ENCODE measurements at regions not wholly inside any gene's neighbourhood (a gene's known extent, or its start where the extent isn't known, plus 50 kb on each side); places are given as distances from the start of the nearest gene placed in this dataset.
"Not testable (repeated sequence)": the region's sequence is repeated elsewhere in the genome, so short reads cannot be mapped to it uniquely, and the experiment has no call there.

- in situ Hi-C loops (cut with HindIII; ENCODE audit: low sequenced_read_pairs) = no loop called here
Observed at GRCh38 chr17:36691606-36692005, 90.2 kb downstream of the MRM1 start.

DNA sequence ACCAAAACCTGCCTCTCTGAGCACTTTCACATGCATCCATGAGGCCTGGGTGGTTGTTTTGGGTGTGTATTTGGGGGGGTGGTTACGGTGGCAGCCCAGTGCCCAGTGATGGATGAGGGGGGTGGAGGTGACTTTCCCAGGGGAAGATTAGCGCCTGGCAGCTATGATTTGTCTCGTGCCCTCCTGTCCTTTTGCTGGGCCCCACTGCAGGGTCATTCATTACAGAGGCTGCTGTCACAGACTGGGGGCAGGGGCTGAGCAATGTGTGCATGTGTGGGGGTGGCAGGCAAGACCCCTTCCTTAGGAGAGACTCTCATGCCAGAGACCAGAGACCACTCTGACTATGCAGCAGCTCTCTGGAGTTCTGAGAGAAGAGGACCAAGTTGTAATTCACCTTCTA lies 93.7 kb downstream of the MRM1 start:
- in situ Hi-C loops (cut with HindIII; ENCODE audit: low sequenced_read_pairs) = no loop called here

DNA sequence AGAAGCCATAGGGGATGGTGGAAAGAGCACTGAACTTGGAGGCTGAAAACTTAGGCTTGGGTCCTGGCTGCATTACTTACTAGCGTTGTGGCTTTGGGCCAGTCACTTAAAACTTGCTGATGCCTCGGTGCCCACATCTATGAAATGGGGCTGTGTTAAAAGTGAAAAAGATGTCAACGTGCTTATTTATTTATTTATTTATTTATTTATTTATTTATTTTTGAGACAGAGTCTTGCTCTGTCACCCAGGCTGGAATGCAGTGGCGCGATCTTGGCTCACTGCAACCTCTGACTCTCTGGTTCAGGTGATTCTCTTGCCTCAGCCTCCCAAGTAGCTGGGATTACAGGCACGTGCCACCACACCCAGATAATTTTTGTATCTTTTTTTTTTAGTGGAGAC lies 94.3 kb downstream of the MRM1 start:
- in situ Hi-C loops (cut with HindIII; ENCODE audit: low sequenced_read_pairs) = not testable (repeated sequence)

DNA sequence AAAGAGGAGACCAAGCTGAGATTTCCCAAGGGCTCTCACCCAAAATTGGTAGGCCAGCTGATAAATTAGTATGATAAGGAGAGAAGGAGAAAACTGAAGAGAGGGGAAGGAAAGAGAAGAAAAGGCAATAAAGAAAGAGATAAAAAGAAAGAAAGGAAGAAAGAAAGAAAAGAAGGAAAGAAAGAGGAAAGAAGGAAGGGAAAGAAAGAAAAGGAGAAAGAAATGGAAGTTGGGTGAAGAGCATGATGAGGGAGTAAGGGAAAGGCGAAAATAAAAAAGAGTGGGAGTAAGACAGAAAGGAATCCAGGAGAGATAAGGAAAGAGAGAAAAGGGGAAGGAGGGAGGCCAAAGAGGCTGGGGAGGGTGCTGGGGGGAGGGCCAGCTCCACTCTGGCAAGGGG lies 95.4 kb downstream of the MRM1 start:
- in situ Hi-C loops (cut with HindIII; ENCODE audit: low sequenced_read_pairs) = no loop called here

- in situ Hi-C loops (cut with HindIII; ENCODE audit: low sequenced_read_pairs) = no loop called here
Observed at GRCh38 chr17:36697903-36698530, 96.6 kb downstream of the MRM1 start.

DNA sequence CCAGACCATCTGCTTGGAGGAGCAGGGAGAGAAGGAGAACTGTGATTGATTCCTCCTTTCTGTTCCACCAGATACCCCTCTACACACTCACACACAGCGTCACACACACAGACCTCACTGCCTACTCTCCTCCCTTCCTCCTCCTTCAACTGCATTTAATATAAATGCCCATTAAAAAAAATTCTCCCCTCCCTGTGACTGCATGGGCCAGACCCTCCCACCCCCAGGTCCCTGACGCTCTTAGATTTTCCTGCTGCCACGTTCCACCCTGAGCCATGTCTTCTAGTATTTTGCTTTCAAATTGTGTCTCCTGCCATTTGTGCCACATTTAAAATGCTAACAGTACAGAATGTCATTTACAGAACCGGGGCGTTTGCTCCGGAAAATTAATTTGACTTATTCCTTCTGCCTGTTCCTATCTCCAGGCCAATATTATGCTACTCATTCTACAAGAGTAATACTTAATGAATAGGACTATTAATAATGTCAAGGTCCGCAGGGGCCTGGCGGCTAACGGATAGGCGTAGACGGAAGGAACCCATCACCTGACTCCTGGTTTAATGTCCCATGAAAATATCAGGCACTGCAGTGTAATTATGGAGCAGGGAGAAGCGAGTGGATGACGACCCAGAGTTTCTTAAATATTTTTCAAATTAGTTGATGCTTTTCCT lies 100.2 kb downstream of the MRM1 start:
- in situ Hi-C loops (cut with HindIII; ENCODE audit: low sequenced_read_pairs) = no loop called here

GRCh38 chr17:36702636-36703035 lies 101.3 kb downstream of the MRM1 start:
- in situ Hi-C loops (cut with HindIII; ENCODE audit: low sequenced_read_pairs) = no loop called here

- in situ Hi-C loops (cut with HindIII; ENCODE audit: low sequenced_read_pairs) = no loop called here
Observed at GRCh38 chr17:36703860-36704266, 102.5 kb downstream of the MRM1 start.

DNA sequence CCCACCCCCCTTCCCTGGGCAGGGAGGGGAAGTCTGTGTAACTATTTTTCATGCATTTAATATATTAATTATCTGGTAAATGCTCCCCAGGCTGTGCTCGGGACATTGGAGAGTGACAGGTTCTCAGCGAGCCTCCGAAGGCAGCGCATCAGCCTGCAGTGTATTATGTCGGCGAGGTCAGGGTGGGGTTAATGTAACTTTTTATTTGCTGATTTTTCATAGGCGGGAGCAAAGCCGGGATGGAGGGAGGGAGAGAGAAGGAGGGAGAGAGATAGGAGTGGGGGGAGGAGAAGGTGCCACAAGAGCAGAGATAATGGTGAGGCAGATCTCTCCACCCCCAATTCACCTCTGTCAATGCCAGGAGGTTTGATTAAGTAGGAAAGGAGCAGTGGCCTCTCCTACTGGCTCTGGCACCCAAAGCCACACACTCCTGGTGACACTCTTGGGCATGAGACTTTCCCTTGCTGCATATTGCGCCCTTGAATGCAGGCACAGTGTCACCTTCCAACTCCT lies 104.0 kb downstream of the MRM1 start:
- in situ Hi-C loops (cut with HindIII; ENCODE audit: low sequenced_read_pairs) = no loop called here

DNA sequence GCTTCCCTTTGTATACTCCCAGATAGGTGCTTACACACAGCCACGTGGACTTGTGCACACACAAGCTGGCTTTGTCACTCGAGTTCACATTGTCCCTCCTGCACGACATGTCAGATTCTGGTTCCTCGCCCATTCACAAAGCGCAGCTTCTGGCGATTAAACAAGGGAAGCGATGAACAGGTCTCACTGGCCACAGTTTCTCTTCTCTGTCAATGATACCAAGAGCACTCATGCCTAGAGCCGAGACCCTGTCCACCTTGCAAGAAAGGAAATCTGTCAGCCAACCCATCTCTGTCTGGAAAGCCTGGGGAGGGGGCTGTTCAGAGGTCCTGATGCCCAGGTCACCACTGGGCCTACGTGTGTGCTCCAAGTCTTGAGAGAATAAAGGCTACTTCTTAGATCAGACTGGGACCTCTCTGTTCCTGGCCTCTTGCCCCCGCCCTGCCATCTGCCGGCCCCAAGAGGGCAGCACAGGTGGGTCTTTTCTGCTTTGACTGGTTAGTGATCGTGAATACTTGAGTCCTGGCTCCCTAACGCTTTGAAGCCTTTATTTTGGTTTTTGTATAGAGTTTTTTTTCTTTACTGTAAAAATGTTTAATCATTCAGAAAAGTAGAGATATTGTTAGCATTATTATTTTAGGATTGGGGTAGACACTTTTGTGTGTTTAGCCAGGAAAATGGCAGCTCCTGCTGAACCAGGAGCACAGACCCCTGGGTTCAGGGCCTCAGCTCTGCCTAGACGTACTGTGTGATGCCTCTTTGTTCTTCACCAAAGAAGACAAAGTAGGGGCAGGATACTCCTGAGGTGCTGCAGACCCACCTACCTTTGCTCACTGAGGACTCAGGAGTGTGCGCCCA lies 104.7 kb downstream of the MRM1 start:
- in situ Hi-C loops (cut with HindIII; ENCODE audit: low sequenced_read_pairs) = no loop called here

DNA sequence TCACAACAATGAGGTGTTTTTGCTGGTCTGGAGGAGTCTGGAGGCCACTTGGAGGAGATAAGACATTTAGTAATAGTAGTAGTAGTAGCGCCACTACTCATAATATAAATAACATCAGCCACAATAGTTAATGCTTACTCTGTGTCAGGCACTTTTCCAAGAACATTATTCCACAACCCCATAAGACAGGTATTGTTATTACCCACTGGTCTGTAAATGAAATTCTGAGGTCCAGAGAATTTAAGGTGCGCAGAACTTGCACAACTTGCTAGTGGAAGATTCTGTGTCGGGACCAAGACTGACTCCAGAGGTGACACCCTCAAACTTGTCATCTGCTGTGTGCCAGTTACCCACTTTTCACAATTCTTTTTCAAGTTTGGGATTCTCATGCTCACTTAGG lies 106.5 kb downstream of the MRM1 start:
- in situ Hi-C loops (cut with HindIII; ENCODE audit: low sequenced_read_pairs) = no loop called here

DNA sequence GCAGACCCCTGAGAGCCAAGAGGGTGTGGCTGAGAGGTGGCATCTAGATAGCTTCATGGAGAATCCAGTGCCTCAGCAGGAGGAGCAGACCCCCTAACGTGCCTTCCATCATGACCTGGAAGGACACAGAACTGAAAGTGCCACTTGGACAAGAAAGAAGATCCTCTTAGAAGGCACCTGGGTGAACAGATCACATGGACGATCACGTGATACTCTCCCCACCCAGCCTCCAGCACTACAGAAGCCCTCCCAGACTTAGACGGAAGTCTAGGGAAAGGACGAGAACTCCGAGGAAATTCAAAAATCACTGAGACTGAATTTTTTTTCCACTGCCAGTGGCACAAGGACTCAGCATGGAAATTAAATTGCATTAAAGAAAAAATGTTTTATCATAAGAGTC lies 113.4 kb downstream of the MRM1 start:
- in situ Hi-C loops (cut with HindIII; ENCODE audit: low sequenced_read_pairs) = no loop called here

DNA sequence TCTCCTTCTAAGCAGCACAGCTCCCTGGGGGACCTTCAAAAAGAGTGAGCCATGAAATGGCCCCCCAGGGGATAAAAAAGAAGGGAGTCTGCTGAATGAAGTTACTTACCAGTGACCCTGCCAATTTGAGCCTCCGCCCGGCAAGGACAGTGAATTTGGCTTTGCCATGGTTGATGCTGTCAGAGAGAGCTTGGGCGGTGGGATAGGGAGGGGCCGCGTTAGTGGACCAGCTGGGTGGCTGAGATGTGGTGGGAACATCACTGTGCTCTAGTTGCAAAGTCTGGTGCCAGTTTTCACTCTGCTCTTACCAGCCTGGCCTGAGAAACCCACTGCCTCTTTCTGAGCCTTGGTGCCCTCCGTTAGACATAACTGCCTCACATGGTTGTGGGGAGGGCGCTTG lies 114.6 kb downstream of the MRM1 start:
- in situ Hi-C loops (cut with HindIII; ENCODE audit: low sequenced_read_pairs) = no loop called here

GRCh38 chr17:36717088-36717487 lies 115.7 kb downstream of the MRM1 start:
- in situ Hi-C loops (cut with HindIII; ENCODE audit: low sequenced_read_pairs) = no loop called here

DNA sequence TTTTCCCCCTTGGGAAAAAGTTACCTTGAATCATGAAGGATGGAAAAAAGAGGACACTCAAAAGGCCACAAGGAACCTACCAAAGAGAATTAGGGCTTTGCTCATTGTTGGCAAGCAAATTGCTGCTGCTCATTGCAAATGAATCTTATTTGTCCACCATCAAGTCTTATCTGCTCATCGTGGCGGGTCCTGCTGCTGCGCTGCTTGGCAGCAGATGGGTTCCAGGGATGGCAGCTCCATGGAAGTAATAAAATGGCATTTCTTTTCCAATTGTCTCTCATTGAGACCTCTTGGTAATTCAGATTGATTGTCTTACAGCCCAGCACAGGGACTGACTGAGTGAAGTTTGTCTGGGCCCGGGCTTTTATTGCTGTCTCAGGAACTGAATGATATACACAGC lies 118.7 kb downstream of the MRM1 start:
- in situ Hi-C loops (cut with HindIII; ENCODE audit: low sequenced_read_pairs) = no loop called here

- in situ Hi-C loops (cut with HindIII; ENCODE audit: low sequenced_read_pairs) = no loop called here
Observed at GRCh38 chr17:36721560-36722120, 120.3 kb downstream of the MRM1 start.

DNA sequence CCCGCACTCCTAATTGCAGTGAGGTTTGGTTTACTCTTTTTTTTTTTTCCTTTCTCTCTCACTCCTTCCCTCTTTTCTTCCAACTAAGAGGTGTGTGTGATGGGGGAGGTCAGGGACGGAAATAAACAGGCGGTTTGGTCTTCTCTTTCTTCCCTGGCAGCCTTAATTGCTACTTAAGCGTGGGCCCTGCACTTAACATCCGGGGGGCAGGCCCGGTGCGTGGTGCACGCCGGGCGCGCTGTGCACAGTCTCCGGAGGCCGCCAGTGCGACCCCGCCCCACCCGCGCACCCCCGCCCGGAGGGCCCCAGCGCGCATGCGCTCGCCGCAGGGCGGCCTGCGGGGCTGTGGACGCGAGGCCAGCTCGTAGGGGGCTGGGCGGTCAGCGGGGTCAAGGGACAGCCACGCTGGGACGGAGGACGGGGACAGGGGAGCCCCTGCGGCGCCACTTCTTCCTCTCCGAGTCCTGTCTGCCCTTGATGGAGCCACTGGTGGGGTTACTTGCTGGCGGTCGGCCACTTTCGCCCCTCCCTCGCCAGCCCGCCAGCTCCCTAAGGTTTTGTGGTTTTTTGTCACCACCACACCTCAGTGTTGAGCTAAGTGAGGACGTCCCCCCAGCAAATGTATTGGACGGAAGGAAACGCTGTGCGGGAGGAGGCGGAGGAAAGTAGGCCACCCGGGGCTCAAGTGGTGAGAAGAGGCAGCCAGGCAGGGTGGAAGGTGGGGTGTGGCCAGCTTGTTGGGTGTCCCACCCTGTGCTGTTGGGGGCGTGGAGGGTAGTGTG lies 120.9 kb downstream of the MRM1 start:
- in situ Hi-C loops (cut with HindIII; ENCODE audit: low sequenced_read_pairs) = no loop called here

- in situ Hi-C loops (cut with HindIII; ENCODE audit: low sequenced_read_pairs) = no loop called here
Observed at GRCh38 chr17:36722903-36723263, 121.5 kb downstream of the MRM1 start.

GRCh38 chr17:36723459-36724025 lies 122.2 kb downstream of the MRM1 start:
- in situ Hi-C loops (cut with HindIII; ENCODE audit: low sequenced_read_pairs) = no loop called here

GRCh38 chr17:36726199-36726598 lies 124.8 kb downstream of the MRM1 start:
- in situ Hi-C loops (cut with HindIII; ENCODE audit: low sequenced_read_pairs) = no loop called here

All from DLD1 (cell line).